Transverse colon (tissue), 4 donors: ENCODE measurements at regions not wholly inside any gene's neighbourhood (a gene's known extent, or its start where the extent isn't known, plus 50 kb on each side); places are given as distances from the start of the nearest gene placed in this dataset.

Experiments used
- CTCF ChIP-seq, 5 experiments: fragments of 200-600 bp in 3 of 5; fragments of 450-650 bp in 2 of 5; sonication (generic) in 3 of 5; IDR thresholded peaks; 1 replicate in 2 of 5; 2 replicates in 3 of 5; pipeline ENCODE4 v1.5.1; 2016 to 2017; ENCODE audit warnings: antibody characterized with exemption in 5 of 5, inconsistent platforms in 3 of 5, mild to moderate bottlenecking in 2 of 5, moderate library complexity in 1 of 5
- POLR2AphosphoS5 ChIP-seq, 3 donors: sonication (generic); formaldehyde crosslinking; IDR thresholded peaks; one replicate each; pipeline ENCODE4 v1.6.1; 2016; ENCODE audit warnings: antibody characterized with exemption in 3 of 3

GRCh38 chr1:84755216-84755615 is 65.0 kb upstream of the SSX2IP start:
- TF ChIP-seq POLR2AphosphoS5 (IDR thresholded peaks at IDR 0.05) (no peak), CTCF (IDR thresholded peaks at IDR 0.05) (no peak)
